Mammary epithelial cell (primary cell): ENCODE measurements at regions not wholly inside any gene's neighbourhood (a gene's known extent, or its start where the extent isn't known, plus 50 kb on each side); places are given as distances from the start of the nearest gene placed in this dataset.
"Not testable (repeated sequence)": the region's sequence is repeated elsewhere in the genome, so short reads cannot be mapped to it uniquely, and the experiment has no call there.

Source experiments
- EZH2 ChIP-seq: IDR thresholded peaks from 2 replicates; pipeline ENCODE4 v1.6.1; 2012; ENCODE audit warnings: low read length, inconsistent platforms, borderline replicate concordance
- TF ChIP-seq, protein P1 (sequence below), 2 donors: IDR thresholded peaks in 1 of 2; conservative IDR thresholded peaks in 1 of 2; 2 replicates each; pipeline ENCODE4 v1.5.1; 2011 to 2012; ENCODE audit warnings: inconsistent platforms in 2 of 2, low read length in 2 of 2, mild to moderate bottlenecking in 2 of 2, control low read depth in 1 of 2, low read depth in 1 of 2; ENCODE audit not compliant: insufficient read depth in 1 of 2; ENCODE audit errors: extremely low read depth in 1 of 2

DNA sequence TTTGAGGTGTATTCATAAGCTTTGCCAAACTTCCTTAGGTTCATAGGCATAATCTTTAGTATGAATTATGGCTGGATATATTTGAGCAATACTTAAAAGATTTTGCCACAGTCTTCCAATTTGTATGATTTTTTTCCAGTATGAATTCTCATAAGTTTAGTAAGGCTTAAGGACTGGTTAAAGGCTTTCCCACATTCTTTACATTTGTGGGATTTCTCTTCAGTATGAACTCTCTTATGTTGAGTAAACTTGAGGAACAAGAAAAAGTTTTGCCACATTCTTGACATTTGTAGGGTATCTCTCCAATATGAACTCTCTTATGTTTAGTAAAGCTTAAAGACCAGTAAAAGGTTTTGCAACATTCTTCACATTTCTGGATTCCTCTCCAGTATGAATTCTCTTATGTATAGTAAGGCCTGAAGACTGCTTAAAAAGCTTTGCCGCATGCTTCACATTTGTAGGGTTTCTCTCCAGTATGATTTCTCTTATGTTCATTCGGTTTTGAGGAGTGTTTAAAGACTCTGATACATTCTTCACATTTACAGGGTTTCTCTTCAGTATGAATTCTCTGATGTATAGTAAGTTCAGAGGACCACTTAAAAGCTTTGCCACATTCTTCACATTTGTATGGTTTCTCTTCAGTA is 302.6 kb downstream of the ZNF33B start:
- TF ChIP-seq, protein P1, sequence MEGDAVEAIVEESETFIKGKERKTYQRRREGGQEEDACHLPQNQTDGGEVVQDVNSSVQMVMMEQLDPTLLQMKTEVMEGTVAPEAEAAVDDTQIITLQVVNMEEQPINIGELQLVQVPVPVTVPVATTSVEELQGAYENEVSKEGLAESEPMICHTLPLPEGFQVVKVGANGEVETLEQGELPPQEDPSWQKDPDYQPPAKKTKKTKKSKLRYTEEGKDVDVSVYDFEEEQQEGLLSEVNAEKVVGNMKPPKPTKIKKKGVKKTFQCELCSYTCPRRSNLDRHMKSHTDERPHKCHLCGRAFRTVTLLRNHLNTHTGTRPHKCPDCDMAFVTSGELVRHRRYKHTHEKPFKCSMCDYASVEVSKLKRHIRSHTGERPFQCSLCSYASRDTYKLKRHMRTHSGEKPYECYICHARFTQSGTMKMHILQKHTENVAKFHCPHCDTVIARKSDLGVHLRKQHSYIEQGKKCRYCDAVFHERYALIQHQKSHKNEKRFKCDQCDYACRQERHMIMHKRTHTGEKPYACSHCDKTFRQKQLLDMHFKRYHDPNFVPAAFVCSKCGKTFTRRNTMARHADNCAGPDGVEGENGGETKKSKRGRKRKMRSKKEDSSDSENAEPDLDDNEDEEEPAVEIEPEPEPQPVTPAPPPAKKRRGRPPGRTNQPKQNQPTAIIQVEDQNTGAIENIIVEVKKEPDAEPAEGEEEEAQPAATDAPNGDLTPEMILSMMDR (conservative IDR thresholded peaks at IDR 0.05 in 1 of 2, IDR thresholded peaks at IDR 0.05 in 1 of 2; ENCODE audit: extremely low read depth in 1 of 2, insufficient read depth in 1 of 2, low read depth in 1 of 2, low read length in 2 of 2): not testable (repeated sequence)
- not testable (repeated sequence) for TF ChIP-seq EZH2
